Stimulated activated CD4-positive, alpha-beta T cell treated with anti-CD3 and anti-CD28 coated beads, Interleukin-12 subunit alpha, Interleukin-12 subunit beta, amount 100 ng/mL, for 48 hours (primary cell): ENCODE measurements at regions not wholly inside any gene's neighbourhood (a gene's known extent, or its start where the extent isn't known, plus 50 kb on each side); places are given as distances from the start of the nearest gene placed in this dataset.
"Not testable (repeated sequence)": the region's sequence is repeated elsewhere in the genome, so short reads cannot be mapped to it uniquely, and the experiment has no call there.

Experiments
- DNase-seq, 3 donors: peaks; one replicate each; pipeline ENCODE4 v3.0.0-alpha.2; 2020; ENCODE audit warnings: low read depth in 2 of 3, low spot score in 1 of 3

GRCh38 chr4:60443068-60443467 is 757.1 kb upstream of the ADGRL3 start:
- no peak for DNase-seq

DNA sequence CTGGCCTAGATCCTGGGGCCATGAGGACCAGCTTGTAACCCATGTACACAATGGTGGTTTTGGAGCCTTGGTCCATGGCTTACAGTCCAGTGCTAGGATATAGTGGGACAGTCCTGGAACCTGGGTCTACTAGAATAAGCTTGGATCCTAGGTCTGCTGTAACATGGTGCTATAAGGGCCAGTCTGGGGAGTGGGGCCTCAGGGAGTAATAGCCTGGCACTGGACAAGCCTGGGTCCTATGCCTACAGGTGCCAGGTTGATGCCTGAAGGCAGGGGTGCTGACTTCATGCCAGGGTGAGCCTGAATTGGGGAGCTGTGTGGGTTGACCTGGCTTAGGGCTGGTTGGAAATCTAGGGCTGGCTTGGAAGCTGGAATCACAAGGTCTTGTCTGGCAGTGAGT is 756.3 kb upstream of the ADGRL3 start:
- no peak for DNase-seq

DNA sequence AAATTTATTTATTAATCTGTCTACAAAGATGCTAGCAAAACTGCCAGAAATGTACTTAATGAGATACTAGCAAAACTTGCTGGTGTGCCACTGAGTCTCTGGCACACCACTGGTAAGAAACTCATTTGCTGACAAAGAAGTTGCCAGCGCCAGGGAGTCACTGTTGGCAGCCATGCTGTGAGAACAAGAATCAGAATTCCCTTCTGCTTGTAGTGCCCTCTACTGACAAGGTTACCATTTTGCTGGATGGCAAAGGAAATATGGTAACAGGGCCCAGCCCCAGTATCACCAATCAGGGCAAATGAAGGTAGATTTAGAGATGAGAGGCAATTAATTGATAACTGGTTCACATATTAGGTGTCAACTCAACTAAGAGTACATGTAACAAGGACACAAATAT is 750.1 kb upstream of the ADGRL3 start:
- DNase-seq = no peak

GRCh38 chr4:60452266-60452665 is 747.9 kb upstream of the ADGRL3 start:
- DNase-seq = no peak

DNA sequence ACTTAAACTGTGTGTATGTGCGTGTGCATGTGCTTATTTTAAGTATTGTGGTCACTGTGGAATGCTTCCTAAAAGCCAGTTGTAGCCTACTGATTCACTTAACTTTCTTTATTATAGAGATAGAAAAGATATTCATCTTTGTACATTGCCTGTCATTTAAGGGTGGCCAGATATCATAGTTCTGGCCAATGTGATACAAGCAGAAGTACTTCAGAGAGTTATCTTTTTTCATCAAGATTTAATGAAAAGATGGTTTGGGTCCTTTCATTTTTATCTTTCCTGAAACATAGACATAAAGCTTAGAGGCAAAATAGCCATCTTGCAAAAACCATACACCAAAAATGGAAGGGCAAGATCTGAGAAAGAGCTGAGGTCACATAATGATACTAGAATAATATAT is 744.7 kb upstream of the ADGRL3 start:
- DNase-seq = no peak

GRCh38 chr4:60461551-60461950 is 738.6 kb upstream of the ADGRL3 start:
- no peak for DNase-seq

GRCh38 chr4:60463857-60464502 is 736.1 kb upstream of the ADGRL3 start:
- DNase-seq = no peak

DNA sequence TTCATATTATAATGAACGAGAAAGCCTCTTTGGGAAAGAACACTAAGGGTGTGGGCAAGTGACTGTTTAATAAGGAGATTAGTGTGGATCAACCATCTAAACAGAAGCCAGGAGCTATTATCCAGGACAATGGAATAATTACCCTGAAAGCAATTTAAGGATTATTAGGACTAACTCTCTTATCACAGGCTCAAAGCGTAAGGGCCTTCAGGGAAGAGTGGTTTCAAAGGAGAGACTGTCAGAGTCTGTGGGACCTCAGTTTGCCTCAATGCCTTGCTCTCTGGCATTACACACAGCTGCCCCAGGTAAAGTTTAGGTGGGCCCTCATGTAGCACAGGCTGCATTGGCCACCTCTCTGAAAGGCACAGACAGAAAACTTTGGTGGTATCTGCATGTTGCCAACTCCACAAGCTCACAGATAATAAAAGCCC is 717.2 kb upstream of the ADGRL3 start:
- no peak for DNase-seq

- DNase-seq = no peak
Measured at GRCh38 chr4:60485276-60485675, 714.9 kb upstream of the ADGRL3 start.

- not testable (repeated sequence) for DNase-seq
Measured at GRCh38 chr4:60487118-60487761, 712.9 kb upstream of the ADGRL3 start.

DNA sequence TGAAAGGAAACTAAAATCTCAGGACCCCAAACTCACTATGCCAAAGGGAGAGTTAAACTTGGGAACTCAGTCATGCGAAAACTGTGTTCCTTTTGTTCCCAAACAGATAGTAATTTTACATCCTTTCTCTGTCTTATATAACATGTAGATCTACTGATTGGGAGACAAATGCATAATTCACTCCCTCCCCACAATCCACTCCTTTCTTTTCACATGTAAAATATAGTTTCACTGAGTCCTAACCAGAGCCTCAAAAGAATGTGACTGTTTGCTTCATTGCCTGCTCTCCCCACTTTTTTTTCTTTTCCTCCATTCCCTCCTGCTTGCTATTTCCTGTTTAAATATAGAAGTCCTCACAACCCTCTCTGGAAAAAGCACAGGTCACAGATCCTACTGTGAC is 699.3 kb upstream of the ADGRL3 start:
- no peak for DNase-seq

DNA sequence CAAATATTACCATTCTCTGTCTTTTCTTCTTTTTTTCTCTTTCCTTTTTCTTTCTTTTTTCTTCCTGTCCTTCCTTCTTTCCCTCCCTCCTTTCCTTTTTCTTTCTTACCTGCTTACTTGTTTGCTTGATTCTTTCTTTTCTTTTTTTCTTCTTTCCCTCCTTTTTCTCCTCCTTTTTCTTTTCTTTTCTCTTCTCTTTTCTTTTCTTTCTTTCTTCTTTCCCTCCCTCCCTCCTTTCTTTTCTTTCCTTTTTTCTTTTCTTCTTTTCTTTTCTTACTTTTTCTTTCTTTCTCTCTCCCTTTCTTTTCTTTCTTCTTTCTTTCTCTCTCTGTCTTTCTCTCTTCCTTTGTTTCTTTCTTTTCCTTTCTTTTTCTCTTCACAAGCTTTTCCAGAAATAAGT is 697.4 kb upstream of the ADGRL3 start:
- no peak for DNase-seq

GRCh38 chr4:60506061-60506460 is 694.1 kb upstream of the ADGRL3 start:
- DNase-seq = no peak

DNA sequence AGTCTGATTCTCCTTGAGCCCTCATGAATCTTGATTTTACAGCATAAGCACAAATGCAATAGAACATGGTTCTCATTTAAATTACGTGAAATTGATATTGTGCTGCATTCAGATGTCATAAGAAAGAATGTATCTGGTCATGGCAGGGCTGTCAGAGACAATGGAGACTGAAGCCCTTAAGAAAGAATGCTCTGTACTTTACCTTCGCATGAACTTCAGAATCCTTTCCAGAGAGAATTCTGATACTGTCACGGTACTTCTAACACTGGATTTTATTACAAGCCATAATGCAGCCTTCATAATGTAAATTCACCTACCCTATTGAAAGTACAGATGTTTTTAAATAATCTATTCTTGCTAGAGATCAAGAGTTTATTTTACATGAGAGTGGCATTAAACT is 677.9 kb upstream of the ADGRL3 start:
- no peak for DNase-seq

GRCh38 chr4:60531776-60532379 is 668.2 kb upstream of the ADGRL3 start:
- DNase-seq = no peak

DNA sequence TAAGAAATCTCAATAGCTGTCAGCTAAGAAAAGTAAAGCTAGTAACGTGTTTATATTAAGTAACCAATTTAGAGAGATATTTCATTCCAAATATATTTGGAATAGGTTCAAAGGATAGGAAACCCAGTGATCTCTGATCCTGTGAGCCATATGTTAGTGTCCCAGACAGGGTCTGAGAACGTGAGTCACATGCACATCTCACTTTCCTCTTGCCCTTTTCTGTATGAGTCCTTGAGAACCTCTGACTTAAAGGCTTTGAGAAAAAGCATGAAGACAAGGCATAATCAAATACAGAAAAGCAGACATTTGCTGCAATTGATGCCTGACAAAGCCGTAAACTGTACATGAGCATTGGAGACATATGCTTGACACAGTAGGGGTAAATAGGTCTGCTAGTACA is 655.1 kb upstream of the ADGRL3 start:
- DNase-seq = no peak

- no peak for DNase-seq
Measured at GRCh38 chr4:60562334-60562733, 637.8 kb upstream of the ADGRL3 start.

GRCh38 chr4:60565558-60565957 is 634.6 kb upstream of the ADGRL3 start:
- no peak for DNase-seq

- DNase-seq = no peak
Measured at GRCh38 chr4:60575336-60575735, 624.8 kb upstream of the ADGRL3 start.

GRCh38 chr4:60579335-60579734 is 620.8 kb upstream of the ADGRL3 start:
- no peak for DNase-seq

DNA sequence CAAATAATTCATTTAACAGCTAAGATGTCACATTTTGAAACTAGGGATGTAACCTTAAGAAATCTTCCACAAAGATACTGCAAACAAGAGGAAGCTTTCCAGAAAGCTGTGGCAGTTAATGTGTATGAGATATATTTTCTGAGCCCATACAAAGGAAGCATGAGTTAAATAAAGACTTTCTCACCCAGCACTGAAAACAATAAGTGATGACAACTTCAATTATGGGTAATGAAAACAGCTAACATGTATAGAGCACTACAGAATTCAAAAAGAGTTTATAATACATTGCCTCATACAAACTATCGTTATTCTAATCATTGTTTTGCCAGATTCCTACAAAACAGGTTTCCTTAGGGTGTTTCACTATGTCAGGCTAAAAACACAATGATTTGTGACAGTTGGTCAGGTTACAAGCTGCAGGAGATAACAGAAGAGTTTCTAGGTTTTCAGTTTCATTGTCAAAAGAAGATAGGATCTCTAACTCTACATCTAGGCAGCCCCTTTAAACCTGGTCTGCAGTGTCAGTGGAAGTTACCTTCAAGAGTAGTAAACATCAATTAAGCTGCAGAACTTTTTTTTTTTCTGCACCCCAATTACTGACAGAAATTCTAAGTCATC is 618.1 kb upstream of the ADGRL3 start:
- DNase-seq = no peak

DNA sequence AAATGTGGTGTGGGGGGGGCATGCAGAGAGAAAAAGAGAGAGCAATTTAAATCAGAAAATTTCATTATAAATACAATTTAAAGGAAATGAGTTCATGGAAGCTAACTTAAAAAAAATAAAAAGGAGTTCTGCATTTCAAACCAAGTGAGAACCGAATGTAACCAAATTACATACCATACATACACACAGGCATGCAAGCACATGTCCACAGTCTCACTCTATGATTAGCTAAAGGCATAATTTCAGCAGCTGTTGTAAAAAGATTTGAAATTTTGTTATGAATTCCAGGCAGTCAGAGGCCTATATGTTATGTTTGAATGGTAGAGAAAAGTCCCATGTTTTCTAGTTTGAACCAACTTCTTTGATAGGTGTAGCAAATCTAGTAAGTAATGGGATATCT is 611.6 kb upstream of the ADGRL3 start:
- no peak for DNase-seq
